GM19463 (cell line): ENCODE measurements at regions not wholly inside any gene's neighbourhood (a gene's known extent, or its start where the extent isn't known, plus 50 kb on each side); places are given as distances from the start of the nearest gene placed in this dataset.
"Not testable (repeated sequence)": the region's sequence is repeated elsewhere in the genome, so short reads cannot be mapped to it uniquely, and the experiment has no call there.

Source experiments
- ATAC-seq: cut with Tn5 transposase; IDR thresholded peaks from one replicate; pipeline ENCODE4 v1.9.1; 2021; ENCODE audit warnings: mild to moderate bottlenecking, moderate library complexity; ENCODE audit not compliant: unreplicated experiment

DNA sequence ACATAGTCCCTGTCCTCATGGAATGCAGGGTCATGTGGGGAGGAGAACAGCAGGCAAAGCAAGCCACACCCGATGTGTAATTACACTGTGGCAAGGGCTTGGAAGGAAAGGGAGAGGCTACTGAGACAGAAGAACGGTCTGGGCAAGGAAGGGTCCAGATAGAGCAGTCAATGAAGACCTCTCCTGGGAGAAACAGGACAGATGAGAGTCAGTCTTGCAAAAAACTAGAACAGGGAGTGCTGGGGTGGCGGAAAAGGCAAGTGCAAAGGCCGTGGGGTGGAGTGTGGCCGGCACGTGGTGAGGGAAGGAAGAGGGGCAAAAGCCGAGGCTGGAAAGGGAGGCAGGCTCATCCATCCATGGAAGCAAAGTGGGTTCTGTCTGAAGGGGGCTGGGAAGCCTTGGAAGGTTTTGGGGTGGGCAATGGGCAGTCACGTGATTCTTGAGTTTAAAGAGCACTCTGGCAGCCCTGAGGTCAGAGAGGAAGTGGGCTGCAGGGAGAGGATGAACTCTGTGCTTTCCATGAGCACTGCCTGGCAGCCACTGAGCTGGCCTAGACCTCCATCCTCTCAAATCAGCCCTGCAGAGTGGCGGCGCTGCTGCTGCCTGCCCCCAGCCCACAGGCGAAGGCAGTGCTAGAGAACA is 182.2 kb downstream of the INHBB start:
- ATAC-seq: no peak

DNA sequence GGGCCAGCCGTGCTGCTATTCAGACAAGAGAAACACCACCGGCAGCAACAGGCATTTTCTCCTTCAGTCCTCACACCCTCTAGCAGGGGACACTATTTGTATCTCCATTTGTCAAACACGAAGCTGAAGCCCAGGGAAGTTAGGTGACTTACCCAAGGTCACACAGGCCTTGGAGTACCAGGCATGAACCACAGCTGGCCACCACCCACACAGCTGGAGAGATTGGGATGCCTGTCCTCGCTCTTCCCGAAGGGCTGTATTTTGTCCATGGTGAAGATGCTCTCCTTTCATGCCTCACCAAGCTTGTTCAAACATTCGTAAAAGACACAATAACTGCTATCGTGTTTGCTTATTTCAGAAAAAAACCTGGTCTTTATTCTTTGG is 182.7 kb downstream of the INHBB start:
- ATAC-seq: no peak

- ATAC-seq: no peak
Measured at GRCh38 chr2:120530781-120531180, 184.8 kb downstream of the INHBB start.

- no peak for ATAC-seq
Measured at GRCh38 chr2:120531365-120531764, 185.4 kb downstream of the INHBB start.

DNA sequence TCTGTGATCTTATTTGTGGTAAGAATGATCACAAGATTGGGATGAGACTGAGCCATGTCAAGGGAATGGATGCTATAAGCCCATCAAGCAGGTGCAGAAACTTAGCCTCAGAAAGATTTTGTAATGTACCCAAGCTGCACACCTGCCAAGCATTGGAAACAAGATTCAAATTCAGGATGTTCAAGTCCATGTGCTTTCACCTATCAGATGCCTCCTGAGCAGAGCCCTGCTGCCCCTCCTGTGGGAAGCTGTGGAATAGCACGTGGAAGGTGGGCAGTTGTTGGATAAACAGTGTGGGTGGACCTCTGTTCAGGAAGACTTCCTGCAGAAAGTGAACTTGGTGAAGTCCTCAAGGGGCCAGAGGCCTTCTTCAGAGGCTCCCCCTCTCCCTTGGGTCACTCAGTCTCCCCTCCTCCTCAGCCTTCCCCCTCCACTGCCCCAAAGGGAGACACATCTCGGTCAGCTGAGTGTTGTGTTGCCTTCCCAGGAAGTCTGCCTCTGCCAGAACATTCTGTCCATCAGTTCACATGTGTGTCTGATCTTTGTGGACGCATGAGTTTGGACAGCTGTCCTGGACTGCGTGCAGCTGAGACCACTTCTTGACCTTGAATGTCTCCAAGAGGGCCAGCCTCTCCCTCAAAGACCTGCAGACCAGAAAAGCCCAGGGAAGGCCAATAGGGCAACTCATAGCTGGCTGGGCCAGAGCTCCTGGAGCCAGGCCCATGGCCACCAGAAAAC is 186.1 kb downstream of the INHBB start:
- ATAC-seq: no peak

- no peak for ATAC-seq
Measured at GRCh38 chr2:120533625-120534024, 187.7 kb downstream of the INHBB start.

DNA sequence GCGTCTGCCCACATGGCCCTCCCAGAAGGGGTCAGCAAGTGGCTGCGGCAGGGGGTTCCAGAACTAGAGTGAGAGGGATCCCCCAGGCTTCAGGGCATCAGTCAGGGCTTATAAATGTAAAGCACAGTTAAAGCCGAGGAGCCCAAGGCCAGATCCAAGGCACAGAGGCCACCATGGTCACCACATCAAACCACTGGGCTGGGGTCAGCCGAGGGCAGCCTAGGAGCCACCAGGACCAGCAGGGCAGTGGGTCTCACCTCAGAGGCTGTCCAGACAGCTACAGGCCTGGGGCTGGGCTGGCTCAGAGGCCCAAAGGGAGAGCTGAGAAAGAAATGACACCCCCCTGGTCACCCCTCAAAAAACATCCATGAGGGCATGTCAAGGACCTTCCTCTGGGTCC is 188.5 kb downstream of the INHBB start:
- no peak for ATAC-seq

DNA sequence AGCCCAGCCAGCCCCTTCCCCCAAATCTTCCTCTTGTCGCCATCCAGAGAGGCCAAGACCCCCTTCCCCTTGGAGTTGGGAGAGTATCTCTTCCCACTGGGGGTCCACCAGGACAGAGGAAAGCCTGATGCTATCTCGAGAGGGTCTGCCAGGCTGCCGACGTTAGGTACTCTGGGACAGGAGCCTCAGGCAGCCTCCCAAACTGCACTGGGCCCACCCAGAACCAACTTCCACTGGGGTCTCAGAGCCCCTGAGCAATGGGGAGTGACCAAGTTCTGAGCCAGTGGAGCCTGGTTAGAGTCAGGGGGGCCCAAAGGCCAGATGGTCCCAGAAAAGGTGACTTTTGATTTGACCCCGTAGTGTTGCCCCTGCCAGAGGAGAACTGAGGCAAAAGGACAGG is 189.1 kb downstream of the INHBB start:
- ATAC-seq: no peak

DNA sequence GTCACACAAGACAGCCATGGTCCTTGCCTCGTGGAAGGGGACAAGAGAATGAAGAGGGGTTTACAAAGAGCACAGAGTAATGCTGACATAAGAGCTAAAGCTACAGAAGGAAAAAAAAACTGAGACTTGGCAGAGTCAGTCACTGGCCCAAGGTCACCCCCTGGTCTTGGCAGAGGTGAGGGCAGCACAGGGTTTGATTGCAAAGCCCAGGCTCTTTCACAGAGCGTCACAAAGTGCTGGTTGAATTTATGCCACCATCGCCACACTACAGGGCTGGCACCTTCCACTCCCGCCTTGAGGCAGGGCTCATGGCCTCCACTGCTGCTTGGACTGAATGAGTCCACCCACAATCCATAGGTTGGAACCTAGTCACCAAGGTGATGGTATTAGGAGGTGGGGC is 190.2 kb downstream of the INHBB start:
- ATAC-seq: no peak

- ATAC-seq: no peak
Measured at GRCh38 chr2:120538691-120539423, 192.9 kb downstream of the INHBB start.

DNA sequence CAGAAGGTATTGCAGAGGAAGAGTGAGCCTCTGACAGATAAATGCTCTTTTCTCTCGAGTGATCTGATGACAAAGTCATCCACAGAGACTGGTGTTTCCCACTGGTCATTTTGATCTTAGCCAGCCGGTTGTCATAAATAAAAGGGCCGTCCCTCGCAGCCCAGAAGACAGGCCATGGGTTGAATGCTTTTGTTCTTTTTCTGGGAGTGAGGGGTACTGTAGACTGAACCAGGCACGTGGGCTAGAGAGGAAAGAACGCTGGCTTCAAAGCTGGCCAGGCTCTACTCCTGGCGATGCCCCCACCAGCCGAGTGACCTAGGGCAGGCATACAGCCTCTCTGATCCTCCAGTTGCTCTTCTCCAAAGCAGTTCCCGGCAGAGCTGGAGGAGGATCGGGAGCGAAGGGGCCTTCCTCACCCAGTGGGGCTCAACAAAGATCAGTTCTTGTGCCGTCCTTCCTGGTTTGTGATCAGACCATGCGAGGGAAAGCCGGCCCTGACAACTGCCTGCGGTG is 193.5 kb downstream of the INHBB start:
- ATAC-seq: no peak

DNA sequence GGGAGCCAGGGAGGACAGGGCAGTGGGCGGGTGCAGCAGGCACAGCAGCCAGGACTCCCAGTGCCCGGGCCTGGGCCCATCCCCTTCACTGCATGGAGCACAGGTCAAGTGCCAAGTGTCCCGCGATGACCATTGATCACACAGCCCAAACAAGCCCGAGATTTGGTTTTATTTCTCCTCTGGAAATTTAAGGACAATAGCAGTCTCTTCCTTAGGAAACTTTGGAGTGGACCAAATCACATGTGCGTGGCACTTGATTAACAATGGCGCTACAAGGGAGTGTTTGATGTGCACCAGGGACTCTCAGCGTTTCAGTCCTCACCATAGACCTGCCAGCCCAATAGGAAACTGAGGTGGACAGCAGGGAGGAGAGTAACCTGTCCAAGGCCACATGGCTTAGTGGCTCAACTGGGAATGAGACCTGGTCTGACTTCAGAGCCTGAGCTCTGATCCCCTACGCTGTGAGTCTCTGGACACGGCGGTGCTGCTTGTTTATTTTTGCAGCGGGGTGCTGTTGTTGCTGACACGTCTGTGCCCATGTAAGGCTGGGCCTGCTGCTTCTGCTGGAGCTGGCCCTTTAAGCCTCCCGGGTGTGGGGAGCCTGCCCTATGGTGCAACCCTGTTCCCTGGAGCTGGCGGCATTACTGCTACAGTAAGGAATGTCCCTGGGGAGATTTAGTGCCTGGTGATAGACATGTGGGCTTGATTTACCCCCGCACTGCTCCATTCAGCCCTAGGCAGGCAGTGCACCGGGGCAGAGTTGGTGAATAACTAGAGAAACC is 194.2 kb downstream of the INHBB start:
- no peak for ATAC-seq

DNA sequence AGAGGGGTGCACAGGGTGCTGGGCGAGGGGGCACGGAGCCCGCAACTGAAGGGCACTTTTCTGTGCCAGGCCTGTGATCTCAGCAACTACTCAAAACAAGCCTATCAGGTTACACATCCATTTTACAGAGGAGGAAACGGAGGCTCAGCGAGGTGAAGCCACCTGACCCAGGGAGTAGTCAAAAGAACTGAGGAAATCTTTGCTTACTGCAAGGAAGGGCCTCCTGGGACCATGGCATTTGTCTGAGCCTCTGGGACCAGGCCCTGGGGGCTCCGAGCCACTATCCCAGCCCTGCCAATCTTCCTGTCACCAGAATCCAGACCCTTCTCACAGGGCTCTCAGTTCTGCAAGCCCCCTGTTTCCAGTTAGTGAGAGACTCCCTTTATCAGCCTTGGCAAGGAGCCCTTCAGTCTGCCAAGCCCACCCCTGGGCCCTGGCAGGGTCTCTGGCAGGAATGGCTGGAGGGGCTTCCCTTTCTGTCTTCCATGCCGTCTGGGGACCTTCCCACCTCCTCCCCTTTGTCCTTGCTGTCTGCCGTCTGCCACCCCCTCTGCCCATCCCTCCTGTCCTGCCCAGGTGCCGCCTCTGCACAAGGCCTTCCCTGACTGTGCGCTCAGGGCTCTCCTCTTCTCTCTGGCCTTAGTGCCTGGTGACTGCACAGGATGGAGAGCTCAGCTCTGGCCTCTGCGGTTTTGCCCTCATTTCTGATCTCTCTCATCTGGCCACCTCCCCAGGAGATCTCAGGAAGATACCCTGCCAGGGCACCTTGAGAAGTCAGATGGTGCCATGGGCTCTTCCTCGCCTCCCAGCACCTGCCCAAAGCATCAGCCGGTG is 194.7 kb upstream of the GLI2 start:
- no peak for ATAC-seq

DNA sequence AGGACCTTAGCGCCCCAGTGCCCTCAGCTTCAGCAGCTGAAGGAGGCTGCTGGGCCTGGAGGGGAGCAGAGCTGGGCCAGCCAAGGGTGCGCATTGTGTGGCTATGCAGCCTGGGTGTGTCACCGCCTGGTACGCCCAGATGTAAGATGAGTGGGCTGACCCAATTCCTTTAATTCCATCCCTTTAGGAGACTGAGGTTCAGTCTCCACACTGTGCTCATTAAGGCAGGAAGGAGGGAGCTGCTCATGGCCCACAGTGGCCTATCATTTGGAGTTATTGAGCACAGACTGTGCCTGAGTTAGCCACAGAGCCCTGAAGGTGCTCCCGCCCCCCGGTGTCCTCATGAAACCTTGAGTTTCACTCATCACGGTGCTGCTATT is 194.1 kb upstream of the GLI2 start:
- no peak for ATAC-seq

DNA sequence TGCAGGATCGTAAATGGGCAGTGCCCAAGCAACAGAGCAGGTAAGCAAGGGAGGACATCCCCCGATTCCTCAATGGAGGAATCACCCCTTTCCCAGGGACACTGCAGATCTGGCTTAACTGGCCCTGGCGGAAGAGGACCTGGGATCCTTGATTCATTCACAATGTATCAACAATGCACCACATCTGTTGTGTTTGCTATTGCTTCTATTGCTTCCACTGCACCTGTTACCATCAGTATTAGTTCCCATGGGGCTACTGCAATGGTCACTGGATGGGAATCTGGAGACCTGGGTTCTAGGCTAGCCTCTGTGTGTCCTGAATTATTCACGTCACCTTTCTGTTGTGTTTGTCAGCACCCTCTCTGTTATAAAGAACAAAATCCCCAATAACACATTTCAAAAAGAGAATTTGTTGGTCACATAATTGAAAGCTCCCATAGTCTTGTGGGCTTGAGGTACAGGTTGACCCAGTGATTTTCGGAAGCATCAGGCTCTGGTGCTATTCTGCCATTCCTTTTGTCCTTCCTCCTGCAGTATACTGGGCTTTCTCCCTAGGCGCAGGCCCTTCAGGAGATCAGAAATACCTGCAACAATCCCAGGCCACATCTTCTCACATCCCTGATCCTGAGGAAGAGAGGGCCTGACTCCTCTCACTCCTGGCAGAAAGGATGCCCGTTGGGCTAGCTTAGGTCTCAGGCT is 193.5 kb upstream of the GLI2 start:
- no peak for ATAC-seq

DNA sequence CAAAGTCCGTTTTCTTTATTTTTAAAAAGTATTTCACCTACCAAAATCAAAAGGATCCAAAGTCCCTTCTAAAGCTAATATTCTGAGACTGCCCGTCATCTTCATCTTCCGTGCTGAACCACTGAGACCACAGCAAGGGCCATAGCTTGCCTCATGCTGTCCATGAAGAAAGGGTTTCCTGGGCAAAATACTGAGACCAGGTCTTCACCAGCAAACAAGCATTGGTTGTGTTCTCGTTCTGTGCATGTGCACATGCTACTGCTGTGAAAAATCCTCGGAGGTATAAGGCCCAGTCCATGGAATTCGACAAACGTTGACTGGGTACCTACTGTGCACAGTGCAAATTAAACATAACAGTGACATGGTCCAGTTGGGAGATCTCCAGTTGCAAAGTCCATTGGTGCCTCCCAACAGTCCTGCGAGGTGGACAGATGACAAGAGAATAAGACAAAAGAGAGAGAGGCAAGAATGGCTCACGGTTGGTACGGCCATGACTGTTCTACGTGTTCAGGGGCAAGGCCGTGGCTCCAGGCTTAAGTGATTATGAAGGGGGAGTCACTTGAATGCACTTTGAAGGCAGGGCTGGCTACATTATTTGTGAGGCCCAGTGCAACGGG is 192.6 kb upstream of the GLI2 start:
- ATAC-seq: no peak

DNA sequence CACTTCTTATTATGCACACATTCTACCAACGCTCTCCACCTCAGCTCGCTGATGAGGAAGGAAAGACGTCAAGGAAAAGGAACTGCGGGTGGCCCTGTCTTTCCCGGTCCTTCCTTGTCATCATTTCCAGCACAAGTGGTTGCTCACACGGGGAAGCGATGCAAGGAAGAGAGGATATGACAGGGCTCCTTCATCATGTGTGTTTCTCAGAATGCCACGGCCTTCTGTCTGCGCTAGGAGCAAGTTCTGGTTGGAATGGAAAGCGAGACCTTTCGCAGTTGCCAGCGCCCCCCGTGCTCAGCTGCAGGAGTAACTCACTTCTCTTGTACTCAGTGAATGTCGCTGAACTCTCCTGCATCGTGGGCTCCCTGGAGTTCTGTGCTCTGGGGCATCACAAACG is 191.8 kb upstream of the GLI2 start:
- no peak for ATAC-seq

GRCh38 chr2:120544522-120544921 is 191.1 kb upstream of the GLI2 start:
- ATAC-seq: no peak

- not testable (repeated sequence) for ATAC-seq
Measured at GRCh38 chr2:120545007-120545406, 190.7 kb upstream of the GLI2 start.
